A549 (cell line): ENCODE measurements at regions not wholly inside any gene's neighbourhood (a gene's known extent, or its start where the extent isn't known, plus 50 kb on each side); places are given as distances from the start of the nearest gene placed in this dataset.
"Not testable (repeated sequence)": the region's sequence is repeated elsewhere in the genome, so short reads cannot be mapped to it uniquely, and the experiment has no call there.

Experiments used
- ATAC-seq, 2 experiments: fragments of 200-7000 bp in 1 of 2; fragments of >200 bp in 1 of 2; cut with Nextera tagmentation in 1 of 2; cut with Tn5 transposase in 1 of 2; 3 replicates each; pipeline versions ENCODE4 v1.8.0 to v1.9.1; 2018 to 2020; ENCODE audit warnings: mild to moderate bottlenecking in 1 of 2, moderate library complexity in 1 of 2
- CTCF ChIA-PET: fragments of 300-600 bp; sonication (Branson Sonifier 250); formaldehyde crosslinking; extraction: SDS; loops from one replicate; lab custom pipeline; 2021; ENCODE audit warnings: antibody characterized with exemption, inconsistent platforms; lab: Yijun Ruan, JAX
- POLR2A ChIA-PET: fragments of 350-600 bp; formaldehyde crosslinking; extraction: SDS; loops from one replicate; lab custom pipeline; 2021; ENCODE audit warnings: antibody characterized with exemption, inconsistent platforms; lab: Yijun Ruan, JAX
- DNase-seq, 2 experiments: peaks; one replicate each; pipeline versions ENCODE4 v3.0.0 to v3.0.0-alpha.2; 2011 to 2016; ENCODE audit warnings: low read depth in 1 of 2, low spot score in 1 of 2
- FAIRE-seq: peaks from 2 replicates; lab custom pipeline; 2011; peaks lifted over from hg19 to GRCh38; lab: Jason Lieb, UNC
- H3K27ac ChIP-seq, 2 experiments: fragments of >200 bp; sonication (Bioruptor Twin); formaldehyde crosslinking; 3 replicates each; pipeline ENCODE4 v1.5.1; 2016 to 2017
- H3K4me1 ChIP-seq: fragments of >200 bp; sonication (Bioruptor Twin); formaldehyde crosslinking; 3 replicates; pipeline ENCODE4 v1.6.1; 2016
- H3K4me2 ChIP-seq: fragments of >200 bp; sonication (Bioruptor Twin); formaldehyde crosslinking; 3 replicates; pipeline ENCODE4 v1.6.1; 2016
- H3K4me3 ChIP-seq: fragments of >200 bp; sonication (Bioruptor Twin); formaldehyde crosslinking; 3 replicates; pipeline ENCODE4 v1.5.1; 2016
- H3K9me3 ChIP-seq: fragments of >200 bp; sonication (Bioruptor Twin); formaldehyde crosslinking; 3 replicates; pipeline ENCODE4 v1.6.1; 2016
- ATOH8 ChIP-seq: fragments of 250-450 bp; sonication (Bioruptor Pico); IDR thresholded peaks from 2 replicates; pipeline ENCODE4 v1.5.0; 2020; ENCODE audit warnings: low read depth, mild to moderate bottlenecking, moderate library complexity
- BCL3 ChIP-seq: fragments of >200 bp; sonication (Bioruptor Twin); formaldehyde crosslinking; IDR thresholded peaks from 3 replicates; pipeline ENCODE4 v1.6.1; 2016
- CBX2 ChIP-seq: fragments of 200-600 bp; sonication (generic); IDR thresholded peaks from 2 replicates; pipeline ENCODE4 v1.6.1; 2016; ENCODE audit warnings: low read depth, mild to moderate bottlenecking, borderline replicate concordance
- CHD2 ChIP-seq: fragments of 150-350 bp; IDR thresholded peaks from 2 replicates; pipeline ENCODE4 v1.6.1; 2014; ENCODE audit warnings: low read length; ENCODE audit not compliant: partially characterized antibody
- ESRRA ChIP-seq: fragments of 150-350 bp; IDR thresholded peaks from 2 replicates; pipeline ENCODE4 v1.6.1; 2014; ENCODE audit warnings: mild to moderate bottlenecking, low read length, borderline replicate concordance
- FOSL2 ChIP-seq, 2 experiments: fragments of 450-650 bp in 1 of 2; fragments of >200 bp in 1 of 2; sonication (Bioruptor Twin) in 1 of 2; formaldehyde crosslinking; IDR thresholded peaks; 2 replicates each; pipeline versions ENCODE4 v1.5.0 to v1.6.1; 2016 to 2020; ENCODE audit warnings: mild to moderate bottlenecking in 1 of 2, moderate library complexity in 1 of 2
- FOXS1 ChIP-seq: fragments of 250-450 bp; sonication (Bioruptor Pico); IDR thresholded peaks from 2 replicates; pipeline ENCODE4 v1.5.0; 2020; ENCODE audit warnings: mild to moderate bottlenecking, moderate library complexity
- GATA3 ChIP-seq: IDR thresholded peaks from 2 replicates; pipeline ENCODE4 v1.6.1; 2012; ENCODE audit warnings: borderline replicate concordance
- HDAC2 ChIP-seq: fragments of 200-600 bp; sonication (generic); IDR thresholded peaks from 2 replicates; pipeline ENCODE4 v1.6.1; 2016
- HEYL ChIP-seq: fragments of 250-450 bp; sonication (Bioruptor Pico); IDR thresholded peaks from 2 replicates; pipeline ENCODE4 v1.8.0; 2021; ENCODE audit warnings: mild to moderate bottlenecking, moderate library complexity
- KDM1A ChIP-seq: fragments of 200-600 bp; sonication (generic); IDR thresholded peaks from 2 replicates; pipeline ENCODE4 v1.6.1; 2016; ENCODE audit warnings: low read depth, mild to moderate bottlenecking
- MAFK ChIP-seq: fragments of 450-650 bp; IDR thresholded peaks from 2 replicates; pipeline ENCODE4 v1.6.1; 2014; ENCODE audit not compliant: partially characterized antibody
- MAX ChIP-seq: IDR thresholded peaks from 2 replicates; pipeline ENCODE4 v1.6.1; 2012
- MAZ ChIP-seq: fragments of 150-350 bp; IDR thresholded peaks from 2 replicates; pipeline ENCODE4 v1.6.1; 2014; ENCODE audit warnings: antibody characterized with exemption, low read depth, low read length, borderline replicate concordance
- PHF8 ChIP-seq: fragments of 200-600 bp; sonication (generic); IDR thresholded peaks from 2 replicates; pipeline ENCODE4 v1.6.1; 2016; ENCODE audit warnings: low read depth, mild to moderate bottlenecking, antibody characterized with exemption, moderate library complexity, borderline replicate concordance
- POLR2AphosphoS2 ChIP-seq: conservative IDR thresholded peaks from 2 replicates; pipeline ENCODE4 v1.6.1; 2012; ENCODE audit warnings: low read length, improper control_type of control experiment, inconsistent platforms
- RAD21 ChIP-seq, 2 experiments: fragments of >200 bp in 1 of 2; sonication (Bioruptor Twin) in 1 of 2; formaldehyde crosslinking in 1 of 2; IDR thresholded peaks in 1 of 2; conservative IDR thresholded peaks in 1 of 2; 2 replicates in 1 of 2; 3 replicates in 1 of 2; pipeline ENCODE4 v1.6.1; 2012 to 2018; ENCODE audit warnings: inconsistent platforms in 1 of 2
- RARB ChIP-seq: fragments of 250-450 bp; sonication (Bioruptor Pico); IDR thresholded peaks from 2 replicates; pipeline ENCODE4 v1.8.0; 2021; ENCODE audit warnings: mild to moderate bottlenecking, moderate library complexity
- RCOR1 ChIP-seq: fragments of 150-350 bp; IDR thresholded peaks from 2 replicates; pipeline ENCODE4 v1.6.1; 2014; ENCODE audit warnings: antibody characterized with exemption, low read length, low read depth
- REST ChIP-seq: fragments of 200-600 bp; sonication (generic); IDR thresholded peaks from 2 replicates; pipeline ENCODE4 v1.6.1; 2016; ENCODE audit warnings: antibody characterized with exemption, mild to moderate bottlenecking, moderate library complexity
- RFX5 ChIP-seq: fragments of 450-650 bp; IDR thresholded peaks from 2 replicates; pipeline ENCODE4 v1.7.1; 2014; ENCODE audit warnings: antibody characterized with exemption, mild to moderate bottlenecking, moderate library complexity
- RNF2 ChIP-seq: fragments of 200-600 bp; sonication (generic); IDR thresholded peaks from 2 replicates; pipeline ENCODE4 v1.6.1; 2016; ENCODE audit warnings: low read depth, mild to moderate bottlenecking, antibody characterized with exemption, moderate library complexity, borderline replicate concordance
- TP53 ChIP-seq: fragments of 250-450 bp; sonication (Bioruptor Pico); IDR thresholded peaks from 2 replicates; pipeline ENCODE4 v1.5.0; 2021; ENCODE audit warnings: mild to moderate bottlenecking, moderate library complexity
- ZC3H11A ChIP-seq: fragments of 450-650 bp; IDR thresholded peaks from 2 replicates; pipeline ENCODE4 v1.6.1; 2014; ENCODE audit warnings: antibody characterized with exemption, mild to moderate bottlenecking
- ZFP36 ChIP-seq: fragments of 450-650 bp; IDR thresholded peaks from 2 replicates; pipeline ENCODE4 v1.6.1; 2014; ENCODE audit warnings: borderline replicate concordance; ENCODE audit not compliant: partially characterized antibody
- ZNF302 ChIP-seq: fragments of 250-450 bp; sonication (Bioruptor Pico); IDR thresholded peaks from 2 replicates; pipeline ENCODE4 v1.9.0; 2021; ENCODE audit warnings: inconsistent platforms, mild to moderate bottlenecking, moderate library complexity
- WGBS: methylation state at CpG from one replicate; pipeline ENCODE4 v1.1.6; 2017; ENCODE audit errors: missing lambda C conversion rate; 5-methylcytosine and 5-hydroxymethylcytosine counted together

GRCh38 chr4:138863160-138863559 is 152.4 kb upstream of the NOCT start:
- Histone ChIP-seq H3K4me1 (no peaks in the 10 kb centered on the region), H3K4me3 (no peak overlapping the region), H3K9me3 (no peaks in the 10 kb centered on the region), H3K27ac (no peak overlapping the region), H3K4me2 (no peak overlapping the region)
- ATAC-seq (no peak), FAIRE-seq (no peak), DNase-seq (no peak)
- CTCF ChIA-PET = interaction anchor here (0.5 to 1.0 kb wide), 2 partner anchors 10 to 1049 kb away, joined by 3 to 4 read pairs; no protein-coding TSS in a partner anchor
- TF ChIP-seq FOSL2 (IDR thresholded peaks at IDR 0.05) (no peak), FOSL2 (CRISPR knock-in tag; IDR thresholded peaks at IDR 0.05) (no peak), REST (no peak), TP53 (CRISPR knock-in tag) (no peak), ESRRA (no peak), PHF8 (no peak)
- WGBS = 66% methylated on average over 4 of the region's 4 CpGs
- POLR2A ChIA-PET = no interaction called here

GRCh38 chr4:138861135-138861534 is 154.4 kb upstream of the NOCT start:
- 35% methylated on average over 5 of the region's 5 CpGs for WGBS
- no peak for DNase-seq
- no peak for FAIRE-seq
- ChIA-PET POLR2A (no interaction called here), CTCF (no interaction called here)
- Histone ChIP-seq H3K4me2 (no peak overlapping the region), H3K27ac (no peak overlapping the region), H3K4me3 (no peak overlapping the region), H3K4me1 (no peaks in the 10 kb centered on the region), H3K9me3 (no peaks in the 10 kb centered on the region)
- no peak for ATAC-seq
- TF ChIP-seq ZFP36 (no peak), RNF2 (no peak), RFX5 (no peak), FOXS1 (CRISPR knock-in tag) (no peak), HEYL (CRISPR knock-in tag) (no peak)

- WGBS = 36% methylated on average over 1 of the region's 1 CpG
- CTCF ChIA-PET = interaction anchor here (0.9 to 1.2 kb wide), 2 partner anchors 11 to 78 kb away, joined by 3 read pairs; no protein-coding TSS in a partner anchor
- H3K27ac ChIP-seq = not testable (repeated sequence)
Observed at GRCh38 chr4:138860357-138860756, 155.2 kb upstream of the NOCT start.

GRCh38 chr4:138859254-138859653 is 156.3 kb upstream of the NOCT start:
- H3K4me2 ChIP-seq = no peak overlapping the region
- no peaks in the 10 kb centered on the region for H3K4me1 ChIP-seq
- POLR2A ChIA-PET = no interaction called here
- no peak overlapping the region for H3K27ac ChIP-seq
- no peak for ATAC-seq
- WGBS = 77% methylated on average over 4 of the region's 4 CpGs
- no peak overlapping the region for H3K4me3 ChIP-seq
- FAIRE-seq = no peak
- CTCF ChIA-PET = no interaction called here
- no peaks in the 10 kb centered on the region for H3K9me3 ChIP-seq
- TF ChIP-seq POLR2AphosphoS2 = no peak
- TF ChIP-seq ZNF302 (CRISPR knock-in tag) = no peak
- no peak for TF ChIP-seq KDM1A
- no peak for TF ChIP-seq RARB
- no peak for TF ChIP-seq RCOR1
- no peak for TF ChIP-seq BCL3
- TF ChIP-seq ZC3H11A = no peak
- TF ChIP-seq ATOH8 (CRISPR knock-in tag) = no peak
- no peak for TF ChIP-seq MAFK
- TF ChIP-seq RAD21 (conservative IDR thresholded peaks at IDR 0.05 in 1 of 2, IDR thresholded peaks at IDR 0.05 in 1 of 2) = no peak
- TF ChIP-seq CHD2 = no peak
- TF ChIP-seq GATA3 = no peak
- TF ChIP-seq MAZ = no peak
- no peak for TF ChIP-seq HDAC2
- no peak for TF ChIP-seq CBX2
- TF ChIP-seq MAX = no peak
- TF ChIP-seq, all 56 proteins: peak for 0
- no peak for DNase-seq

More at GRCh38 chr4:138860357-138860756, 155.2 kb upstream of the NOCT start:
- POLR2A ChIA-PET, H3K4me3 ChIP-seq, DNase-seq, FAIRE-seq, H3K4me2 ChIP-seq, H3K9me3 ChIP-seq, H3K4me1 ChIP-seq, ATAC-seq: not testable (repeated sequence)
